Stimulated activated naive B cell treated with anti-CD40 and anti-IgM and Interleukin-4, amounts not matched to agents 10 μg/mL and 1 μg/mL and 100 μg/mL, for 72 hours (primary cell): ENCODE measurements at regions not wholly inside any gene's neighbourhood (a gene's known extent, or its start where the extent isn't known, plus 50 kb on each side); places are given as distances from the start of the nearest gene placed in this dataset.
"Not testable (repeated sequence)": the region's sequence is repeated elsewhere in the genome, so short reads cannot be mapped to it uniquely, and the experiment has no call there.

Source experiments
- ATAC-seq, 2 donors: fragments of 150-1000 bp; cut with Tn5 transposase; replicated peaks; 2 replicates each; pipeline ENCODE4 v1.10.0; 2021; ENCODE audit warnings: moderate library complexity in 1 of 2
- DNase-seq: peaks from one replicate; pipeline ENCODE4 v3.0.0; 2021
- H3K27ac Mint-ChIP-seq: one replicate; pipeline ENCODE4 v1.8.0; 2022; ENCODE audit warnings: mild to moderate bottlenecking, mixed read lengths
- H3K27me3 Mint-ChIP-seq, 2 donors: one replicate each; pipeline ENCODE4 v1.8.0; 2022; ENCODE audit warnings: mixed read lengths in 2 of 2
- H3K36me3 Mint-ChIP-seq, 2 donors: one replicate each; pipeline ENCODE4 v1.8.0; 2022; ENCODE audit warnings: mixed read lengths in 2 of 2, mild to moderate bottlenecking in 1 of 2
- H3K4me1 Mint-ChIP-seq, 2 donors: one replicate each; pipeline ENCODE4 v1.8.0; 2022; ENCODE audit warnings: mixed read lengths in 2 of 2, mild to moderate bottlenecking in 1 of 2
- H3K4me3 Mint-ChIP-seq, 2 donors: one replicate each; pipeline ENCODE4 v1.8.0; 2022; ENCODE audit warnings: mild to moderate bottlenecking in 2 of 2, mixed read lengths in 2 of 2, moderate library complexity in 1 of 2
- H3K9me3 Mint-ChIP-seq, 2 donors: one replicate each; pipeline ENCODE4 v1.8.0; 2022; ENCODE audit warnings: mixed read lengths in 2 of 2, mild to moderate bottlenecking in 1 of 2

GRCh38 chr20:28640831-28641230, 2616.6 kb upstream of the DEFB115 start:
- not testable (repeated sequence) for H3K27ac Mint-ChIP-seq, ATAC-seq, H3K4me1 Mint-ChIP-seq, H3K9me3 Mint-ChIP-seq, DNase-seq, H3K36me3 Mint-ChIP-seq, H3K27me3 Mint-ChIP-seq, H3K4me3 Mint-ChIP-seq
